Fibroblast of skin of back (primary cell): ENCODE measurements at regions not wholly inside any gene's neighbourhood (a gene's known extent, or its start where the extent isn't known, plus 50 kb on each side); places are given as distances from the start of the nearest gene placed in this dataset.
A peak's percentile ranks its signal among the peaks of the same experiment; 100 is the strongest.

ENCODE experiments used
- DNase-seq: peaks from one replicate; pipeline ENCODE4 v3.0.0-alpha.2; 2013

GRCh38 chr13:80612804-80613203, 271.9 kb upstream of the SPRY2 start:
- no peak for DNase-seq

GRCh38 chr13:80611310-80611709, 270.4 kb upstream of the SPRY2 start:
- no peak for DNase-seq

- DNase-seq, result no peak
Observed at GRCh38 chr13:80605716-80606115, 264.8 kb upstream of the SPRY2 start.

GRCh38 chr13:80605011-80605410, 264.1 kb upstream of the SPRY2 start:
- no peak for DNase-seq

GRCh38 chr13:80604098-80604497, 263.2 kb upstream of the SPRY2 start:
- DNase-seq, result no peak

- no peak for DNase-seq
Observed at GRCh38 chr13:80603351-80603750, 262.4 kb upstream of the SPRY2 start.

- DNase-seq, result no peak
Observed at GRCh38 chr13:80599765-80600164, 258.8 kb upstream of the SPRY2 start.

- DNase-seq, result no peak
Observed at GRCh38 chr13:80598189-80598588, 257.3 kb upstream of the SPRY2 start.

- no peak for DNase-seq
Observed at GRCh38 chr13:80591976-80592740, 251.2 kb upstream of the SPRY2 start.

- no peak for DNase-seq
Observed at GRCh38 chr13:80590551-80590950, 249.6 kb upstream of the SPRY2 start.

GRCh38 chr13:80586356-80586755, 245.4 kb upstream of the SPRY2 start:
- DNase-seq, result no peak

- no peak for DNase-seq
Observed at GRCh38 chr13:80585531-80585930, 244.6 kb upstream of the SPRY2 start.

- DNase-seq, result no peak
Observed at GRCh38 chr13:80584785-80585184, 243.9 kb upstream of the SPRY2 start.

- no peak for DNase-seq
Observed at GRCh38 chr13:80584306-80584705, 243.4 kb upstream of the SPRY2 start.

GRCh38 chr13:80577926-80578670, 237.2 kb upstream of the SPRY2 start:
- no peak for DNase-seq

- DNase-seq, result no peak
Observed at GRCh38 chr13:80577285-80577684, 236.4 kb upstream of the SPRY2 start.

GRCh38 chr13:80574113-80574850, 233.4 kb upstream of the SPRY2 start:
- no peak for DNase-seq

GRCh38 chr13:80572923-80573316, 232.0 kb upstream of the SPRY2 start:
- no peak for DNase-seq

- no peak for DNase-seq
Observed at GRCh38 chr13:80572308-80572922, 231.5 kb upstream of the SPRY2 start.

- DNase-seq, result no peak
Observed at GRCh38 chr13:80571346-80572307, 230.7 kb upstream of the SPRY2 start.

- peak; percentile 22 for DNase-seq
Observed at GRCh38 chr13:80563439-80563838, 222.5 kb upstream of the SPRY2 start.
